ENCODE measurements at regions not wholly inside any gene's neighbourhood (a gene's known extent, or its start where the extent isn't known, plus 50 kb on each side); places are given as distances from the start of the nearest gene placed in this dataset.

DNA sequence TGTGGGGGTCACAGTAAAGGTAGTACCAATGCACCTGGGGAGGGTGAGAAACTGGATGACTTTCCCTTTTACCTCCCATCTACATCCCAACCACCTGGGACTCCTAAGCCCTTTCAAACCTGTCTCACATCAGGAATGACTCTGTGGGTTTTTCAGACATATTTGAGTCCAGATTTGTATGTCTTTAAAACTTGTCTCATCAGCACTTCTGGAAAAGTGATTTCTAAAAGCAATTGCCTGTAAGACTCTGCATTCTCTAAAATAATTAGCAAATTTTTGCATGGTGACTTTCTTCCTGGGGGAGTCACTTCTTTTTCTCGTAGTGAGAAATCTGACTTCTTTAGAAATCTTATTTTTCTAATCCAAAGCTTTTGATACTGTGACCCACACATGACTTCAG lies 1553.0 kb upstream of the PIK3C3 start:
- TF ChIP-seq POLR2A (IDR thresholded peaks at IDR 0.05), result no peak
- TF ChIP-seq, protein P1, sequence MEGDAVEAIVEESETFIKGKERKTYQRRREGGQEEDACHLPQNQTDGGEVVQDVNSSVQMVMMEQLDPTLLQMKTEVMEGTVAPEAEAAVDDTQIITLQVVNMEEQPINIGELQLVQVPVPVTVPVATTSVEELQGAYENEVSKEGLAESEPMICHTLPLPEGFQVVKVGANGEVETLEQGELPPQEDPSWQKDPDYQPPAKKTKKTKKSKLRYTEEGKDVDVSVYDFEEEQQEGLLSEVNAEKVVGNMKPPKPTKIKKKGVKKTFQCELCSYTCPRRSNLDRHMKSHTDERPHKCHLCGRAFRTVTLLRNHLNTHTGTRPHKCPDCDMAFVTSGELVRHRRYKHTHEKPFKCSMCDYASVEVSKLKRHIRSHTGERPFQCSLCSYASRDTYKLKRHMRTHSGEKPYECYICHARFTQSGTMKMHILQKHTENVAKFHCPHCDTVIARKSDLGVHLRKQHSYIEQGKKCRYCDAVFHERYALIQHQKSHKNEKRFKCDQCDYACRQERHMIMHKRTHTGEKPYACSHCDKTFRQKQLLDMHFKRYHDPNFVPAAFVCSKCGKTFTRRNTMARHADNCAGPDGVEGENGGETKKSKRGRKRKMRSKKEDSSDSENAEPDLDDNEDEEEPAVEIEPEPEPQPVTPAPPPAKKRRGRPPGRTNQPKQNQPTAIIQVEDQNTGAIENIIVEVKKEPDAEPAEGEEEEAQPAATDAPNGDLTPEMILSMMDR (IDR thresholded peaks at IDR 0.05), result no peak
